Vagina (tissue), 2 donors: ENCODE measurements at regions not wholly inside any gene's neighbourhood (a gene's known extent, or its start where the extent isn't known, plus 50 kb on each side); places are given as distances from the start of the nearest gene placed in this dataset.

Experiments used
- DNase-seq, 2 donors: peaks; one replicate each; pipeline ENCODE4 v3.0.0-alpha.2; 2017; ENCODE audit errors: extremely low spot score in 2 of 2
- H3K27ac ChIP-seq: fragments of 200-600 bp; sonication (generic); one replicate; pipeline ENCODE4 v1.5.1; 2019
- H3K27me3 ChIP-seq: fragments of 200-600 bp; sonication (generic); one replicate; pipeline ENCODE4 v1.5.1; 2019
- H3K36me3 ChIP-seq, 2 donors: fragments of 200-600 bp; sonication (generic); one replicate each; pipeline ENCODE4 v1.5.1; 2017 to 2019
- H3K4me1 ChIP-seq: fragments of 200-600 bp; sonication (generic); one replicate; pipeline ENCODE4 v1.5.1; 2019
- H3K4me3 ChIP-seq, 2 donors: fragments of 200-600 bp; sonication (generic); 1 replicate in 1 of 2; 2 replicates in 1 of 2; pipeline ENCODE4 v1.5.1; 2016 to 2019
- H3K9me3 ChIP-seq: fragments of 200-600 bp; sonication (generic); one replicate; pipeline ENCODE4 v1.5.1; 2019
- CTCF ChIP-seq, 3 experiments: fragments of 450-650 bp in 2 of 3; fragments of 200-600 bp in 1 of 3; sonication (generic) in 1 of 3; IDR thresholded peaks; one replicate each; pipeline ENCODE4 v1.5.1; 2017 to 2019; ENCODE audit warnings: antibody characterized with exemption in 3 of 3, mild to moderate bottlenecking in 2 of 3, moderate library complexity in 2 of 3
- POLR2A ChIP-seq, 2 donors: fragments of 450-650 bp; IDR thresholded peaks; one replicate each; pipeline ENCODE4 v1.6.1; 2017; ENCODE audit warnings: antibody characterized with exemption in 2 of 2, mild to moderate bottlenecking in 2 of 2, moderate library complexity in 2 of 2
- POLR2AphosphoS5 ChIP-seq, 2 donors: sonication (generic); formaldehyde crosslinking; IDR thresholded peaks; one replicate each; pipeline ENCODE4 v1.9.0; 2017; ENCODE audit warnings: antibody characterized with exemption in 2 of 2, mild to moderate bottlenecking in 2 of 2, low read depth in 1 of 2; ENCODE audit not compliant: insufficient read depth in 1 of 2
- intact Hi-C: fragments of 100-400 bp; cut with DNase I; formaldehyde crosslinking; loops from one replicate; pipeline ENCODE4 v1.15.1; 2023

GRCh38 chr4:124973716-124974115 is 261.2 kb upstream of the ANKRD50 start:
- no peaks in the 10 kb centered on the region for H3K36me3 ChIP-seq
- TF ChIP-seq CTCF (IDR thresholded peaks at IDR 0.05) (no peak), POLR2A (IDR thresholded peaks at IDR 0.05) (no peak), POLR2AphosphoS5 (IDR thresholded peaks at IDR 0.05; ENCODE audit: insufficient read depth in 1 of 2, low read depth in 1 of 2) (no peak)
- H3K9me3 ChIP-seq, result no peaks in the 10 kb centered on the region
- H3K4me1 ChIP-seq, result no peaks in the 10 kb centered on the region
- no peaks in the 10 kb centered on the region for H3K27me3 ChIP-seq
- no peak overlapping the region for H3K4me3 ChIP-seq
- DNase-seq, result no peak
- intact Hi-C loops, result no loop called here
- H3K27ac ChIP-seq, result no peak overlapping the region

GRCh38 chr4:124970011-124970410 is 257.5 kb upstream of the ANKRD50 start:
- no peak overlapping the region for H3K4me3 ChIP-seq
- no peaks in the 10 kb centered on the region for H3K9me3 ChIP-seq
- intact Hi-C loops, result no loop called here
- no peaks in the 10 kb centered on the region for H3K27me3 ChIP-seq
- no peak overlapping the region for H3K27ac ChIP-seq
- DNase-seq, result no peak
- no peaks in the 10 kb centered on the region for H3K4me1 ChIP-seq
- TF ChIP-seq CTCF (IDR thresholded peaks at IDR 0.05) (no peak), POLR2A (IDR thresholded peaks at IDR 0.05) (no peak), POLR2AphosphoS5 (IDR thresholded peaks at IDR 0.05; ENCODE audit: insufficient read depth in 1 of 2, low read depth in 1 of 2) (no peak)
- H3K36me3 ChIP-seq, result no peaks in the 10 kb centered on the region

GRCh38 chr4:124965497-124965891 is 253.0 kb upstream of the ANKRD50 start:
- H3K4me3 ChIP-seq, result no peak overlapping the region
- H3K36me3 ChIP-seq, result no peaks in the 10 kb centered on the region
- no peak overlapping the region for H3K27ac ChIP-seq
- no peak for TF ChIP-seq POLR2A (IDR thresholded peaks at IDR 0.05)
- intact Hi-C loops, result no loop called here
- no peaks in the 10 kb centered on the region for H3K27me3 ChIP-seq
- DNase-seq, result no peak
- H3K4me1 ChIP-seq, result no peaks in the 10 kb centered on the region
- H3K9me3 ChIP-seq, result peaks cover 11% of the 10 kb centered on the region

- H3K36me3 ChIP-seq, result no peaks in the 10 kb centered on the region
- DNase-seq, result no peak
- H3K9me3 ChIP-seq, result peaks cover 11% of the 10 kb centered on the region
- no peaks in the 10 kb centered on the region for H3K4me1 ChIP-seq
- H3K27me3 ChIP-seq, result no peaks in the 10 kb centered on the region
- TF ChIP-seq POLR2A (IDR thresholded peaks at IDR 0.05) (no peak), CTCF (IDR thresholded peaks at IDR 0.05) (no peak), POLR2AphosphoS5 (IDR thresholded peaks at IDR 0.05; ENCODE audit: insufficient read depth in 1 of 2, low read depth in 1 of 2) (no peak)
- no peak overlapping the region for H3K27ac ChIP-seq
- no peak overlapping the region for H3K4me3 ChIP-seq
- intact Hi-C loops, result no loop called here
Observed at GRCh38 chr4:124964852-124965496, 252.4 kb upstream of the ANKRD50 start.

GRCh38 chr4:124964251-124964650 is 251.7 kb upstream of the ANKRD50 start:
- Histone ChIP-seq H3K9me3 (peaks cover 11% of the 10 kb centered on the region), H3K27me3 (no peaks in the 10 kb centered on the region), H3K4me3 (no peak overlapping the region), H3K4me1 (no peaks in the 10 kb centered on the region), H3K27ac (no peak overlapping the region), H3K36me3 (no peaks in the 10 kb centered on the region)
- intact Hi-C loops, result no loop called here
- TF ChIP-seq CTCF (IDR thresholded peaks at IDR 0.05) (no peak), POLR2A (IDR thresholded peaks at IDR 0.05) (no peak), POLR2AphosphoS5 (IDR thresholded peaks at IDR 0.05; ENCODE audit: insufficient read depth in 1 of 2, low read depth in 1 of 2) (no peak)
- no peak for DNase-seq
